Lower leg skin (tissue), 3 donors: ENCODE measurements at regions not wholly inside any gene's neighbourhood (a gene's known extent, or its start where the extent isn't known, plus 50 kb on each side); places are given as distances from the start of the nearest gene placed in this dataset.

Experiments used
- POLR2A ChIP-seq, 2 donors: fragments of 450-650 bp; IDR thresholded peaks; one replicate each; pipeline ENCODE4 v1.6.1; 2016 to 2017; ENCODE audit warnings: antibody characterized with exemption in 2 of 2, mild to moderate bottlenecking in 1 of 2, moderate library complexity in 1 of 2
- TF ChIP-seq, protein P1 (sequence below), 3 donors: fragments of 450-650 bp; IDR thresholded peaks; one replicate each; pipeline ENCODE4 v1.5.1; 2016; ENCODE audit warnings: antibody characterized with exemption in 3 of 3, mild to moderate bottlenecking in 3 of 3, moderate library complexity in 2 of 3

DNA sequence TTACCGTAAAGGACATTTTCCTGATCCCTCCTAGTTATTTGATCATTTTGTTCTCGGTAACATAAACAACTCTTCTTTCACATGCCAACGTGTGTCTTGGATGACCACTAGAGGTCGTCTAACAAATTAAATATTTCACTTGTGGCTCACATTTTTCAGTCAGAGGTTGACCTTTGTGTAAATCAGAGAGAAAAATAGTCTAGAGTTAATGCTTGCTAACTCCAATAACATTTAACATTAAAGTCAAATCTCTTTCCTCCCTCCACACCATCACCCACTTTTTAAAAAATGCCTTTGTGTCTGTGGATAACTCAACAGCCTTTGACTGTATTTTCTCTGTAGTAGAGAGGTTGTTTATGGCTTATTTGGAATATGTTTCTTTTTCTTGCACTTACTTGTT lies 220.5 kb upstream of the B3GALT2 start:
- TF ChIP-seq, protein P1, sequence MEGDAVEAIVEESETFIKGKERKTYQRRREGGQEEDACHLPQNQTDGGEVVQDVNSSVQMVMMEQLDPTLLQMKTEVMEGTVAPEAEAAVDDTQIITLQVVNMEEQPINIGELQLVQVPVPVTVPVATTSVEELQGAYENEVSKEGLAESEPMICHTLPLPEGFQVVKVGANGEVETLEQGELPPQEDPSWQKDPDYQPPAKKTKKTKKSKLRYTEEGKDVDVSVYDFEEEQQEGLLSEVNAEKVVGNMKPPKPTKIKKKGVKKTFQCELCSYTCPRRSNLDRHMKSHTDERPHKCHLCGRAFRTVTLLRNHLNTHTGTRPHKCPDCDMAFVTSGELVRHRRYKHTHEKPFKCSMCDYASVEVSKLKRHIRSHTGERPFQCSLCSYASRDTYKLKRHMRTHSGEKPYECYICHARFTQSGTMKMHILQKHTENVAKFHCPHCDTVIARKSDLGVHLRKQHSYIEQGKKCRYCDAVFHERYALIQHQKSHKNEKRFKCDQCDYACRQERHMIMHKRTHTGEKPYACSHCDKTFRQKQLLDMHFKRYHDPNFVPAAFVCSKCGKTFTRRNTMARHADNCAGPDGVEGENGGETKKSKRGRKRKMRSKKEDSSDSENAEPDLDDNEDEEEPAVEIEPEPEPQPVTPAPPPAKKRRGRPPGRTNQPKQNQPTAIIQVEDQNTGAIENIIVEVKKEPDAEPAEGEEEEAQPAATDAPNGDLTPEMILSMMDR (IDR thresholded peaks at IDR 0.05): no peak
- TF ChIP-seq POLR2A (IDR thresholded peaks at IDR 0.05): no peak
